Stomach (tissue), 8 donors: ENCODE measurements at regions not wholly inside any gene's neighbourhood (a gene's known extent, or its start where the extent isn't known, plus 50 kb on each side); places are given as distances from the start of the nearest gene placed in this dataset.

Experiments used
- DNase-seq, 2 donors: peaks; one replicate each; pipeline versions ENCODE4 v3.0.0 to v3.0.0-alpha.2; 2013 to 2019
- H3K27ac ChIP-seq, 5 donors: fragments of 200-600 bp in 4 of 5; sonication (generic) in 4 of 5; one replicate each; pipeline ENCODE4 v1.5.1; 2013 to 2019; ENCODE audit warnings: mild to moderate bottlenecking in 1 of 5, moderate library complexity in 1 of 5
- H3K27me3 ChIP-seq, 3 donors: fragments of 200-600 bp; sonication (generic); one replicate each; pipeline ENCODE4 v1.5.1; 2017 to 2019; ENCODE audit warnings: mixed run types in 1 of 3
- H3K36me3 ChIP-seq, 4 donors: fragments of 200-600 bp; sonication (generic); 1 replicate in 3 of 4; 2 replicates in 1 of 4; pipeline ENCODE4 v1.5.1; 2016 to 2019
- H3K4me1 ChIP-seq, 4 donors: fragments of 200-600 bp; sonication (generic); one replicate each; pipeline ENCODE4 v1.5.1; 2016 to 2019
- H3K4me3 ChIP-seq, 4 donors: fragments of 200-600 bp; sonication (generic) in 3 of 4; one replicate each; pipeline ENCODE4 v1.5.1; 2016 to 2019; ENCODE audit warnings: mild to moderate bottlenecking in 1 of 4
- H3K9me3 ChIP-seq, 4 donors: fragments of 200-600 bp; sonication (generic); one replicate each; pipeline ENCODE4 v1.5.1; 2016 to 2019
- CTCF ChIP-seq, 7 experiments: fragments of 450-650 bp in 4 of 7; fragments of 200-600 bp in 3 of 7; sonication (generic) in 3 of 7; IDR thresholded peaks; one replicate each; pipeline ENCODE4 v1.5.1; 2016 to 2019; ENCODE audit warnings: antibody characterized with exemption in 7 of 7, control low read depth in 2 of 7, mild to moderate bottlenecking in 1 of 7
- EP300 ChIP-seq: sonication (generic); formaldehyde crosslinking; IDR thresholded peaks from one replicate; pipeline ENCODE4 v1.6.1; 2017; ENCODE audit warnings: antibody characterized with exemption
- POLR2A ChIP-seq, 4 donors: fragments of 450-650 bp; IDR thresholded peaks; one replicate each; pipeline ENCODE4 v1.6.1; 2016; ENCODE audit warnings: antibody characterized with exemption in 4 of 4, control low read depth in 2 of 4, mild to moderate bottlenecking in 1 of 4, moderate library complexity in 1 of 4
- POLR2AphosphoS5 ChIP-seq, 3 donors: sonication (generic); formaldehyde crosslinking; IDR thresholded peaks; one replicate each; pipeline ENCODE4 v1.6.1; 2016; ENCODE audit warnings: antibody characterized with exemption in 3 of 3
- WGBS, 5 donors: extraction: QIAGEN DNeasy Blood & Tissue Kit in 3 of 5; methylation state at CpG; one replicate each; pipeline versions ENCODE4 v1.1.5 to v1.1.7; 2013 to 2018; 5-methylcytosine and 5-hydroxymethylcytosine counted together
- intact Hi-C: fragments of 100-400 bp; cut with DNase I; formaldehyde crosslinking; loops from one replicate; pipeline ENCODE4 v1.15.1; 2023; ENCODE audit warnings: low total_unique reads
- donor health status: healthy with polysubstance abuse.
- donor health status: Bipolar disorder and iron deficiency.
- donor health status: healthy.

GRCh38 chr15:20351448-20351971 is 190.1 kb downstream of the GOLGA6L6 start:
- Histone ChIP-seq H3K9me3 (peaks cover 0 to 28% (median 14%) of the 10 kb centered on the region in 4 donors), H3K36me3 (no peaks in the 10 kb centered on the region), H3K27me3 (peaks cover 0 to 33% (median 18%) of the 10 kb centered on the region in 3 donors), H3K27ac (no peak overlapping the region), H3K4me1 (peaks cover 0 to 3% (median 0%) of the 10 kb centered on the region in 4 donors), H3K4me3 (no peak overlapping the region)
- intact Hi-C loops: no loop called here
- DNase-seq: peak; percentile 11 to 24
- 54 to 60% (median 56%) methylated on average over 8 to 9 of the region's 9 CpGs for WGBS, 5 donors
- TF ChIP-seq POLR2A (IDR thresholded peaks at IDR 0.05): no peak
- TF ChIP-seq EP300: no peak
- no peak for TF ChIP-seq CTCF (IDR thresholded peaks at IDR 0.05)
- TF ChIP-seq POLR2AphosphoS5 (IDR thresholded peaks at IDR 0.05): no peak

GRCh38 chr15:20349774-20350498 is 191.7 kb downstream of the GOLGA6L6 start:
- WGBS, 5 donors: 65 to 78% (median 75%) methylated on average over 13 of the region's 13 CpGs
- Histone ChIP-seq H3K27me3 (peaks cover 0 to 31% (median 15%) of the 10 kb centered on the region in 3 donors), H3K27ac (no peak overlapping the region), H3K4me1 (no peaks in the 10 kb centered on the region), H3K9me3 (peaks cover 0 to 42% (median 23%) of the 10 kb centered on the region in 4 donors), H3K36me3 (no peaks in the 10 kb centered on the region), H3K4me3 (no peak overlapping the region)
- intact Hi-C loops: loop anchor here (10.0 kb wide), 2 partner anchors 95 to 1905 kb away; no protein-coding TSS in a partner anchor
- no peak for TF ChIP-seq EP300
- TF ChIP-seq POLR2A (IDR thresholded peaks at IDR 0.05): no peak
- no peak for TF ChIP-seq CTCF (IDR thresholded peaks at IDR 0.05)
- no peak for TF ChIP-seq POLR2AphosphoS5 (IDR thresholded peaks at IDR 0.05)
- peak; percentile 5 to 25 for DNase-seq

GRCh38 chr15:20348900-20349773 is 192.5 kb downstream of the GOLGA6L6 start:
- WGBS, 5 donors: 80 to 87% (median 84%) methylated on average over 18 of the region's 18 CpGs
- H3K27me3 ChIP-seq: peaks cover 0 to 31% (median 15%) of the 10 kb centered on the region in 3 donors
- intact Hi-C loops: loop anchor here (10.0 kb wide), 2 partner anchors 94 to 1906 kb away; no protein-coding TSS in a partner anchor
- H3K4me3 ChIP-seq: no peak overlapping the region
- no peaks in the 10 kb centered on the region for H3K36me3 ChIP-seq
- H3K9me3 ChIP-seq: peaks cover 0 to 50% (median 29%) of the 10 kb centered on the region in 4 donors
- TF ChIP-seq POLR2AphosphoS5 (IDR thresholded peaks at IDR 0.05) (no peak), CTCF (IDR thresholded peaks at IDR 0.05) (no peak), POLR2A (IDR thresholded peaks at IDR 0.05) (no peak)
- H3K4me1 ChIP-seq: no peaks in the 10 kb centered on the region
- no peak overlapping the region for H3K27ac ChIP-seq
- DNase-seq: peak in 1 of 2 donors; percentile 24

- WGBS, 5 donors: 80 to 86% (median 83%) methylated on average over 13 of the region's 13 CpGs
- intact Hi-C loops: loop anchor here (10.0 kb wide), 2 partner anchors 94 to 1906 kb away; no protein-coding TSS in a partner anchor
- DNase-seq: no peak
- Histone ChIP-seq H3K27ac (no peak overlapping the region), H3K4me1 (no peaks in the 10 kb centered on the region), H3K36me3 (no peaks in the 10 kb centered on the region), H3K9me3 (peaks cover 0 to 57% (median 32%) of the 10 kb centered on the region in 4 donors), H3K4me3 (no peak overlapping the region), H3K27me3 (peaks cover 0 to 31% (median 15%) of the 10 kb centered on the region in 3 donors)
- no peak for TF ChIP-seq POLR2AphosphoS5 (IDR thresholded peaks at IDR 0.05)
- no peak for TF ChIP-seq CTCF (IDR thresholded peaks at IDR 0.05)
- TF ChIP-seq EP300: no peak
- no peak for TF ChIP-seq POLR2A (IDR thresholded peaks at IDR 0.05)
Measured at GRCh38 chr15:20348291-20348899, 193.2 kb downstream of the GOLGA6L6 start.
